GM23338 (cell line): ENCODE measurements at regions not wholly inside any gene's neighbourhood (a gene's known extent, or its start where the extent isn't known, plus 50 kb on each side); places are given as distances from the start of the nearest gene placed in this dataset.

Experiments
- CREB1 ChIP-seq: fragments of 250-450 bp; sonication (Bioruptor Pico); IDR thresholded peaks from 2 replicates; pipeline ENCODE4 v1.5.0; 2020; ENCODE audit warnings: low read depth, mild to moderate bottlenecking, moderate library complexity
- EZH2 ChIP-seq: fragments of 200-600 bp; sonication (generic); IDR thresholded peaks from one replicate; pipeline ENCODE4 v1.8.0; 2017; ENCODE audit warnings: antibody characterized with exemption, mild to moderate bottlenecking, low read depth; ENCODE audit not compliant: unreplicated experiment
- EZH2phosphoT487 ChIP-seq: fragments of 200-600 bp; sonication (generic); IDR thresholded peaks from one replicate; pipeline ENCODE4 v1.8.1; 2018; ENCODE audit warnings: antibody characterized with exemption; ENCODE audit not compliant: unreplicated experiment
- JUNB ChIP-seq: IDR thresholded peaks from one replicate; pipeline ENCODE4 v1.6.1; 2016; ENCODE audit warnings: antibody characterized with exemption; ENCODE audit not compliant: unreplicated experiment
- POLR2AphosphoS5 ChIP-seq: IDR thresholded peaks from 2 replicates; pipeline ENCODE4 v1.6.1; 2016; ENCODE audit warnings: antibody characterized with exemption, low read depth
- ZNF331 ChIP-seq: fragments of 250-450 bp; sonication (Bioruptor Pico); IDR thresholded peaks from 2 replicates; pipeline ENCODE4 v1.5.0; 2020; ENCODE audit warnings: low read depth, mild to moderate bottlenecking, moderate library complexity
- TF ChIP-seq, protein P1 (sequence below), 2 experiments: fragments of 200-600 bp in 1 of 2; sonication (generic) in 1 of 2; conservative IDR thresholded peaks; 2 replicates each; pipeline versions ENCODE4 v1.5.1 to v1.6.1; 2016 to 2017; ENCODE audit warnings: antibody characterized with exemption in 2 of 2, low read depth in 2 of 2, mild to moderate bottlenecking in 2 of 2, moderate library complexity in 1 of 2
- TF ChIP-seq, protein P2 (sequence below): IDR thresholded peaks from one replicate; pipeline ENCODE4 v1.6.1; 2018; ENCODE audit warnings: antibody characterized with exemption; ENCODE audit not compliant: unreplicated experiment

DNA sequence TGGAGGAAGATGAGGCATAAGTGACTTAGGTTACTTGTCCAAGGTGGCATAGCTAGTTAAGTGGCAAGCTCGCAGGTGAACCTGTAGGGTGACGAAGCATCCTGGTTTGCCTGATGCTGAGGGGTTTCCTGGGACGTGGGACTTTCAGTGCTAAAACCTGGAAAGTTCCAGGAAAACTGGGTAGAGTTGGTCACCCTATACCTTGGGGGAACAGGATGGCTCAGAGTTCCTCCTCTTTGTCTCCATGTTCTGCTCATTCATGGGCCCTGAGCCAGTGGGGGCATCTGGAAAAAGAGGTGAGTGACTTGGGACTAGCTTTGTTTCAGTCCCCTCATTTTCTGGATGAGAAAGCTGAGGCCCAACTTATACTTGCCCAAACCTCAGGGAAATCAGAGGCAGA lies 268.0 kb upstream of the N4BP1 start:
- TF ChIP-seq, protein P1, sequence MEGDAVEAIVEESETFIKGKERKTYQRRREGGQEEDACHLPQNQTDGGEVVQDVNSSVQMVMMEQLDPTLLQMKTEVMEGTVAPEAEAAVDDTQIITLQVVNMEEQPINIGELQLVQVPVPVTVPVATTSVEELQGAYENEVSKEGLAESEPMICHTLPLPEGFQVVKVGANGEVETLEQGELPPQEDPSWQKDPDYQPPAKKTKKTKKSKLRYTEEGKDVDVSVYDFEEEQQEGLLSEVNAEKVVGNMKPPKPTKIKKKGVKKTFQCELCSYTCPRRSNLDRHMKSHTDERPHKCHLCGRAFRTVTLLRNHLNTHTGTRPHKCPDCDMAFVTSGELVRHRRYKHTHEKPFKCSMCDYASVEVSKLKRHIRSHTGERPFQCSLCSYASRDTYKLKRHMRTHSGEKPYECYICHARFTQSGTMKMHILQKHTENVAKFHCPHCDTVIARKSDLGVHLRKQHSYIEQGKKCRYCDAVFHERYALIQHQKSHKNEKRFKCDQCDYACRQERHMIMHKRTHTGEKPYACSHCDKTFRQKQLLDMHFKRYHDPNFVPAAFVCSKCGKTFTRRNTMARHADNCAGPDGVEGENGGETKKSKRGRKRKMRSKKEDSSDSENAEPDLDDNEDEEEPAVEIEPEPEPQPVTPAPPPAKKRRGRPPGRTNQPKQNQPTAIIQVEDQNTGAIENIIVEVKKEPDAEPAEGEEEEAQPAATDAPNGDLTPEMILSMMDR (conservative IDR thresholded peaks at IDR 0.05; ENCODE audit: low read depth in 2 of 2) = no peak
- TF ChIP-seq POLR2AphosphoS5 = no peak
- TF ChIP-seq EZH2phosphoT487 = no peak
- no peak for TF ChIP-seq ZNF331
- TF ChIP-seq JUNB = no peak
- TF ChIP-seq EZH2 = no peak
- TF ChIP-seq CREB1 (CRISPR knock-in tag) = no peak
- TF ChIP-seq, protein P2, sequence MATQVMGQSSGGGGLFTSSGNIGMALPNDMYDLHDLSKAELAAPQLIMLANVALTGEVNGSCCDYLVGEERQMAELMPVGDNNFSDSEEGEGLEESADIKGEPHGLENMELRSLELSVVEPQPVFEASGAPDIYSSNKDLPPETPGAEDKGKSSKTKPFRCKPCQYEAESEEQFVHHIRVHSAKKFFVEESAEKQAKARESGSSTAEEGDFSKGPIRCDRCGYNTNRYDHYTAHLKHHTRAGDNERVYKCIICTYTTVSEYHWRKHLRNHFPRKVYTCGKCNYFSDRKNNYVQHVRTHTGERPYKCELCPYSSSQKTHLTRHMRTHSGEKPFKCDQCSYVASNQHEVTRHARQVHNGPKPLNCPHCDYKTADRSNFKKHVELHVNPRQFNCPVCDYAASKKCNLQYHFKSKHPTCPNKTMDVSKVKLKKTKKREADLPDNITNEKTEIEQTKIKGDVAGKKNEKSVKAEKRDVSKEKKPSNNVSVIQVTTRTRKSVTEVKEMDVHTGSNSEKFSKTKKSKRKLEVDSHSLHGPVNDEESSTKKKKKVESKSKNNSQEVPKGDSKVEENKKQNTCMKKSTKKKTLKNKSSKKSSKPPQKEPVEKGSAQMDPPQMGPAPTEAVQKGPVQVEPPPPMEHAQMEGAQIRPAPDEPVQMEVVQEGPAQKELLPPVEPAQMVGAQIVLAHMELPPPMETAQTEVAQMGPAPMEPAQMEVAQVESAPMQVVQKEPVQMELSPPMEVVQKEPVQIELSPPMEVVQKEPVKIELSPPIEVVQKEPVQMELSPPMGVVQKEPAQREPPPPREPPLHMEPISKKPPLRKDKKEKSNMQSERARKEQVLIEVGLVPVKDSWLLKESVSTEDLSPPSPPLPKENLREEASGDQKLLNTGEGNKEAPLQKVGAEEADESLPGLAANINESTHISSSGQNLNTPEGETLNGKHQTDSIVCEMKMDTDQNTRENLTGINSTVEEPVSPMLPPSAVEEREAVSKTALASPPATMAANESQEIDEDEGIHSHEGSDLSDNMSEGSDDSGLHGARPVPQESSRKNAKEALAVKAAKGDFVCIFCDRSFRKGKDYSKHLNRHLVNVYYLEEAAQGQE = no peak
